Stimulated activated CD4-positive, alpha-beta T cell treated with anti-CD3 and anti-CD28 coated beads, Interleukin-2, amount 100 ng/mL, for 48 hours (primary cell): ENCODE measurements at regions not wholly inside any gene's neighbourhood (a gene's known extent, or its start where the extent isn't known, plus 50 kb on each side); places are given as distances from the start of the nearest gene placed in this dataset.
"Not testable (repeated sequence)": the region's sequence is repeated elsewhere in the genome, so short reads cannot be mapped to it uniquely, and the experiment has no call there.

Experiments used
- DNase-seq, 2 donors: peaks; one replicate each; pipeline ENCODE4 v3.0.0-alpha.2; 2020

DNA sequence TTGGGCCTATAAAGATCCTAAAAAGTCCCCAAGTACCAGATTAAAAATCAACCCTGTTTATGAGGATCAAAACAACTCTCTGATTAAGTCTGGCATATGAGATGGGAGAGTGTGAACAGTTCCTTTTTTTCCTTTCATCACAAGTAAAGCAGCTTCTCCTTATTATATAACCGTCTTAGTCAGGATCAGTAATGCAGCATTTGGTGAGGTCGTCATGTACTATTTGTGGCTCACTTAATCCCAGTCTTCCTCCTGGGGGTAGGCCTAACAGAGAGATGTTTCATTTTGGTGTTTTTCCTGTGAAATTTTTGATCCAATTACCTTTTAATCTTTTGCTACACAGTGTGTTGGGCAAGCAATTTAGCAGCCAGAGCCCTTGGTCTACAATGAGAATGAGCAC, 333.1 kb upstream of the KCNMB2 start:
- no peak for DNase-seq

DNA sequence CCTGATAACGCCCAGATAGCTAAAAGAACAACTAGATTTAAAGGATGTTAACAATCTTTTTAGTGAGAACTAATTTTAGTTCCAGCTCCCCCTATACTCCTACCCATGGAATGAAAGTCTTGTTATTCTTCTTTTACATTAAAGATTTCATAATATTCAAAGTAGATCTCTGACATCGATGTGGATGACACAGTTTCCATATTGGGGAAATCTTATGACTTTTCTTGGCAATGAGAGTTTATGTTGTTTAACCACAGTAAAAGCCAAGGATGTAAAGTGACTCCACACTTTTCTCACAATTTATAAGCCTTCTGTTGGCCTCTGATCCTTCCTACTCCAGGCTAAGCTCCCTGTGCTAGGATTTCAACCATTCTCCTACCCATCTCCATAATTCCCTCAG, 332.6 kb upstream of the KCNMB2 start:
- no peak for DNase-seq

- no peak for DNase-seq
These were observed 330.5 kb upstream of the KCNMB2 start for GRCh38 chr3:178205740-178206139.

DNA sequence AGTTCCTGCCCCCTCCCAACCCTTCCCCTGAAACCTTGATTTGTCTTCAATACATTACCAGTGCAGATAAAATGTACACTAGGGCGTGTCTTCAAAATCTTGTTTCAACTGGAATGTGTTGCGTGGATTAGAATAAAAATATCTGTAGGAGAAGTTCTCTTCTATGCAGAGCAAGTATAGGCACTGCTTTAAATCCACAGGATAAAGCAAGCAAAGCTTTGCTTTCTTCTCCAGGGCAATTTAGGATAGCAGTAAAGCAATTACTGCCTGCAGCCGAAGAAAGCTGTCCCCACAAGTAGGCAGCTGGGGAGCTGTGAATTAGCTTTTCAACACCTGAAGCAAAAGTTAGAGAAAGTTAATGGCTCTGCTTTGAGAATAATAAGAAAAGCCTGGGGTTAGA, 329.7 kb upstream of the KCNMB2 start:
- DNase-seq: no peak

DNA sequence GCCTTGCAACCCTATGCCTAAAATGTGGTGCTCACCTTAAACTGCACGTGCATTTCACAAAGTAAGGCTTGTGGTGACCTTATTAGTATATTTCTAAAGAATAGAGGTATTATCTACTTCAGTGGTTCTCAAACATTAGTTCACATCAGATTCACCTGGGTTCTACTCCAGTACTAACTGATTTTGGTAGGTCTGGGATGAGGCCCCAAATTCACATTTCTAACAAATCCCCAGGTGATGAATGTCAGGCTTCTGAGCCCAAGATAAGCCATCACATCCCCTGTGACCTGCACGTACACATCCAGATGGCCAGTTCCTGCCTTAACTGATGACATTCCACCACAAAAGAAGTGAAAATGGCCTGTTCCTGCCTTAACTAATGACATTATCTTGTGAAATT, 329.1 kb upstream of the KCNMB2 start:
- DNase-seq: not testable (repeated sequence)

GRCh38 chr3:178207627-178208026, 328.6 kb upstream of the KCNMB2 start:
- DNase-seq: not testable (repeated sequence)

DNA sequence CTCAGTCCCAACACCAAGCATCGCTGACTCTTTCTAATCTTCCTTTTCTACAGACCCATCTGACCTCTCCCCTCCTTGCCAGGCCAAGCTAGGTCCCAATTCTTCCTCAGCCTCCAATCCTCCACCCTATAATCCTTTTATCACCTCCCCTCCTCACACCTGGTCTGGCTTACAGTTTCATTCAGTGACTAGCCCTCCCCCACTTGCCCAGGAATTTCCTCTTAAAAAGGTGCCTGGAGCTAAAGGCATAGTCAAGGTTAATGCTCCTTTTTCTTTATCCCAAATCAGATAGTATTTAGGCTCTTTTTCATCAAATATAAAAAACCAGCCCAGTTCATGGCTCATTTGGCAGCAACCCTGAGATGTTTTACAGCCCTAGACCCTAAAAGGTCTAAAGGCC, 327.1 kb upstream of the KCNMB2 start:
- not testable (repeated sequence) for DNase-seq

GRCh38 chr3:178209618-178210017, 326.6 kb upstream of the KCNMB2 start:
- not testable (repeated sequence) for DNase-seq

GRCh38 chr3:178211086-178211485, 325.1 kb upstream of the KCNMB2 start:
- not testable (repeated sequence) for DNase-seq

DNA sequence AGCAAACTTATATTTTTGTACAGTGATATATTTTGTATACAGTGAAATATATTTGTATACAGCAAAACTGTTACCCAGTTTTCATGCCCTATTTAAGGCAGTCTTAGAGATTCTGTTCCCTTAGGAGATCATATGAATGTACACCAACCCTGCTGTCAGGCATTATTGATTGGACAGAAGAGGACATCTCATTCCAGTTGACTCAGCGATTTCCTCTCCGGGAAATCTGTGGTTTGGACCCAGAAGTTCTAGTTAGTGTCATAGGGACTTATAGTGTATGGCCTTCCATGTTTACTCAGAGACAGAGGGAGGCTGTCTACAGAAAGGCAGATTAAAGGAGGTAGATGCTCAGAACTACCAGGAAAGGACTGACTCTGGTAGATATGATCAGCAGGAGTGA, 318.8 kb upstream of the KCNMB2 start:
- no peak for DNase-seq

GRCh38 chr3:178218231-178218630, 318.0 kb upstream of the KCNMB2 start:
- no peak for DNase-seq

DNA sequence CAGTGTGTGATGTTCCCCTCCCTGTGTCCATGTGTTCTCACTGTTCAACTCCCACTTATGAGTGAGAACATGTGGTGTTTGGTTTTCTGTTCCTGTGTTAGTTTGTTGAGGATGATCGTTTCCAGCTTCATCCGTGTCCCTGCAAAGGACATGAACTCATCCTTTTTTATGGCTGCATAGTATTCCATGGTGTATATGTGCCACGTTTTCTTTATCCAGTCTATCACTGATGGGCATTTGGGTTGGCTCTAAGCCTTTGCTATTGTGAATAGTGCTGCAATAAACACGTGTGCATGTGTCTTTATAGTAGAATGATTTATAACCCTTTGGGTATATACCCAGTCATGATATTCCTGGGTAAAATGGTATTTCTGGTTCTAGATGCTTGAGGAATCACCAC, 316.6 kb upstream of the KCNMB2 start:
- not testable (repeated sequence) for DNase-seq

GRCh38 chr3:178223876-178224275, 312.4 kb upstream of the KCNMB2 start:
- no peak for DNase-seq

- no peak for DNase-seq
These were observed 310.1 kb upstream of the KCNMB2 start for GRCh38 chr3:178226094-178226493.

GRCh38 chr3:178231645-178232044, 304.6 kb upstream of the KCNMB2 start:
- DNase-seq: no peak

- no peak for DNase-seq
These were observed 302.7 kb upstream of the KCNMB2 start for GRCh38 chr3:178233371-178234071.

DNA sequence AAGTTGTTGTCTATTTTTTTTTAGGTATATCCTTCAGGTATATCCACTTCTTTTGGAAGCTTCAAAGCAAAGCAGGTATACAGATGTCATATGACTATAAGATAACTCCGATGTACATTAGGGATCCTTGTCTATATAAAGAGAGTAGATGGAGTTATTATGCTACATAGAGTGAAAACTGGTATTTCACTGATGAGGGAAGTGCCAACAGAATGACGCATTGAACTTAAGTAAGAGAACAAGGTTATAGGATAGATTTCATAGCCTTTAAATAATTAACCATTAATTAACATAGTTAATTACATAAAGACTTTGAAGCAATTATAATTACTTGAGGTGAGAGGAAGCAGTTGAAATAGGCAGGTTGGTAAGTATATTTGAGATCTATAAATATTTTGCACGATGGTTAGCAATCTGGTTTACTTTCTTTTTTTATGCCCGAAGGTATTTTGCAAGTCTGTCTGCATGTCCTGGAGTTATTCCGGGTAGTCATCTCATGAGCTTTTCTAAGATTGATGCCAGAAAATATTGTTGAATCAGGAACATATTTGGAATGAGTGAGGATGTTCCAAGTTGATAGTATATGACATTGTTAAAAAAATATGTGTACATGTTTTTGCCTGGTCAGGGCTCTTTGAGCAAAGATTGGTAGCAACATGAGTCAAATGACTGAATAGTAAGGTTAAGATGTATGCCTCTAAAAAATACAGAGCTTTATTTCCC, 299.5 kb upstream of the KCNMB2 start:
- DNase-seq: no peak

- no peak for DNase-seq
These were observed 298.1 kb upstream of the KCNMB2 start for GRCh38 chr3:178238179-178238578.

DNA sequence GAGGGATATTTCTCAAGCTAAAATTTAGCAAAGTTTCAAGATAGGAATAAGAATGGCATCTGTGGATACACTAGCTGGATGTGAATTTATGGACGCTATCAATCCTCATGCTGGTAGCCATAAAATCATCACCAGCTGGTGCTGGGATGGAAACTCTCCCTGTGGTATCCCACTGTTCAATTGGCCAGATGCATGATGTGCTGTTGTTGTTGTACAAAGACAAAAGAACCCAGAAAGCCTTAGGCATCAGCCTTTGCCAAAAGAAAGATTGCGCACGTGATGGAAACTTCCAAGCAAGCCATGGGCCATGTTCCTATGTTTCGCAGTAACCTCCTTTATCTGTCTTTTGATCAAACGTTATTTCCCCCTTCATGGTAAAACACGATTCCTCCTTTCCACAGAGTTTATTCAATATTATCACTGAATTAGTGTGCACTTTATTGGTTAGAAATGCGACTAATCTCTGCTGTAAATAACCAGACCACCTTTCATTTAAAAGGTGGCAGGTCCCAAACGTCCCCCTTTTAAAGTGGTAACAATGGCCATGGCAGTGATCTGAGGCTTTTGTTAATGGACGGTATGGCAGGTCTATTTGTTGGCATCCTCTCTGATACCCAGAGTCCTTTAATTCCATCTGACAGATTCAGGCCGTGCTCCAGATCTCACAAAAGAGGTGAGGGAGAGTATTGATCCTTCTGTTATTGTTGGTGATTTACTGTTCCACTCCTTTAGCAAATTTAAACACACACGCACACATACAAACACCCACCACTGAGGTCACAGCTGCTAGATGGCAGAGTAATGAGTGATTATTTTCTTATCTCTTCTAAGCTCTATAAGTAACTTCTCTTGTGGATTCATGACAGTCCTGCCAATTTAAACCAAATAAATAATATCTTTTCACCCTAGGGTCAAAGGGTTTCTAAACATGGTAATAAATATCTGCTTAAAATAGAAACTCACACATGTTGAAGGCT, 291.2 kb upstream of the KCNMB2 start:
- DNase-seq: no peak

DNA sequence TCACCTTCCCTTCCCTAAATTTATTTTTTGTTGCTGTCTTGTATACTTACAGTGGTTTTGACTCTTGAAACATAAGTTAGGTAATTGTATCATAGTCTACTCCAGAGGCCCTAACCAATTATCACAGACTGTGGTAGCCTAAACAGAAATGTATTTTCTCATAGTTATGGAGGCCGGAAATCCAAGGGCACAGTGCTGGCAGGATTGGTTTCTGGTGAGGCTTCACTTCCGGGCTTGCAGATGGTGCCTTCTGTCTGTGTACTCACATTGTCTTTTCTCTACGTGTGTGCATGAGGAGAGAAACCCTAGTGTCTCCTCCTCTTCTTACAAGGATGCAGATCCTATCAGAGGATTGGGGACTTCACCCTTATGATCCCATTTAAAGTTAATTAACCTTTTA, 290.2 kb upstream of the KCNMB2 start:
- DNase-seq: no peak

DNA sequence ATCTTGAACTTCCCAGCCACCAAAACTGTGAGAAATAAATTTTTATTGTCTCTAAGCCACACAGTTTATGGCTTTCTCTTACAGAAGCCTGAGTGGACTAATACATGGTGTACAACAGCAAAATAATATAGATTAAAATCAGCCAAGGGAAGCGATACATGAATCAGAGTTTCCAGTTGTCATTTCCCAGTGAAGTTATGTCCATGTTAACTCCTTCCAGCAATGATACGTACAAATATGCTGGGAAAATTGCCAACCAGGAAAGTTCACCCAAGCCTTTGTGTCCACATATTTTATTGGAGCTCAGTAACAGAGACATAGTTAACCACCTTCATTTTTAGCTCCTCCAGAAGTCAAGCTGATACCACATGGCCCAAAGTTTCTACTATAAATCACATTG, 280.9 kb upstream of the KCNMB2 start:
- DNase-seq: no peak

- no peak for DNase-seq
These were observed 278.7 kb upstream of the KCNMB2 start for GRCh38 chr3:178257491-178257890.

DNA sequence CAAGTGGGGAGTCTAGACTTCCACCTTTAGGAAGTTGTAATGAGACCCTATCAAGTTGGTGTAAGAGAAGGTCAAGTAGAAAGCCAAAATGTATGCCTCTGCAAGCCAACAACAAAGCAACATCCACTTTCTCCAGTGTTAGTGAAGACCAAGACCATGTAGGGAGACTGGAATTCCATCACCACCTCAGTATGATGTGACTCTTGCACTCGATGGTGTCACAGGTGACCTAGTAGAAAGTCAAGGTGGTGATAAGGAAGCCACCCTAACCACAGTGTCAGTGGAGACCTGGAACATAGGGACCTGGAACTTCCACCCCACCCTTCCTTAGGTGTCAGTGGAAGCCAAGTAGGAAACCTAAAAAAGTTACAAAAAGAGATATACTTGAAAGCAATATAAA, 278.1 kb upstream of the KCNMB2 start:
- DNase-seq: no peak
